ENCODE measurements at regions not wholly inside any gene's neighbourhood (a gene's known extent, or its start where the extent isn't known, plus 50 kb on each side); places are given as distances from the start of the nearest gene placed in this dataset.
A peak's percentile ranks its signal among the peaks of the same experiment; 100 is the strongest.

DNA sequence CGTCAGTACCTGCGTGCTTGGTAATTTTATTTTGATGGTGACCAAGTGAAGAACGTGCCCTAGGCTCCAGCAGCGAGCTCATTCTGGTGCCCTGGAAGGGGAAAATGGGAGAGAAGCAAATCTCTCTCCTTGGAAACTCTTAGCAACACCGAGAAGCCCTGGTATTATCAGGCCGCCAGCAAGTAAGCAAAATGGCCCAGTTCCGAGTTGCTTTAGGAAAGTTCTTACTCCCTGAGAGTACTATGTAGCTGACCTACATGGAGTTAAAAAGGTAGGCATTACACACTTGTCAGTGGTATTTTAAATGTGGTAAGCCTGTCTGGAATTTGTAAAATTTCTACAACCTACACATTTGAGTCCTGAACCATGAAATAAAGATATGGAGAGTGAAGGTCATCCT lies 146.4 kb downstream of the CPEB2 start:
- no peaks in the 10 kb centered on the region for H3K36me3 ChIP-seq

DNA sequence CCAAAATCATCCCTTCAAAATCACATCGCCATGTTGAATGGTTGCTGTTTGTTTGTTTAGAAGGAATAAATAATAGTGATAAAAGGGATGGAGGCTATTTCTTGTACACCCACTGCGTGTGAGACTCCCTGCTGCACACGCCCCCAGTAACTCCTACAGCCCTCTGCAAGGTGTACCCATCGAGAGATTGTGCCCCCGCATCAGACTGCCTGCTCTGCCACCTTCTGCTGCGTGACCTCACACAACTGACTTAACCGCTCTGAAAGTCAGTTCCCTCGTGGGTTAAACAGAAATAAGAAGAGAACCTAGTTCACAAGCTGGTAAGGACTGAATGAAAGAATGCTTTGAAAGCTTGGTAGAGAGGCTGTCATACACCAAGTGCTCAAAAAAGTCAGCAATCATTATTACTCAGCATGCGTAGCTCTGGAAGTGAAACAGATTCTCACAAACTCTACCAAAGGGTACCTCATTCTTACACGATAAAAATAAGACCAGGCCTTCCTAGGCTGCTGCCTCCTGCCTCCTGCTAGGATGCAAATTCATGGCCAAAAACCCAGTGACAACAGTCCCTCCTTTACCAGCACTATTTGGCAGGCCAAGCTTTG lies 147.1 kb downstream of the CPEB2 start:
- Histone ChIP-seq H3K4me2 (peak overlapping the region; percentile 42; the same call in 1 of the 2 replicates), H3K27me3 (no peaks in the 10 kb centered on the region), H3K36me3 (no peaks in the 10 kb centered on the region), H3K27ac (no peak overlapping the region), H3K9ac (no peak overlapping the region), H3K4me1 (peaks cover 12% of the 10 kb centered on the region), H4K20me1 (no peaks in the 10 kb centered on the region), H3K9me3 (no peaks in the 10 kb centered on the region), H3K4me3 (no peak overlapping the region)
- TF ChIP-seq Cebpa-rat (IDR thresholded peaks at IDR 0.05), result no peak

More for the DNA sequence above, 146.4 kb downstream of the CPEB2 start:
- Histone ChIP-seq H3K27ac (no peak overlapping the region), H3K9me3 (no peaks in the 10 kb centered on the region), H3K4me1 (peaks cover 12% of the 10 kb centered on the region), H3K4me2 (no peak overlapping the region), H4K20me1 (no peaks in the 10 kb centered on the region), H3K9ac (no peak overlapping the region), H3K4me3 (no peak overlapping the region), H3K27me3 (no peaks in the 10 kb centered on the region)
- TF ChIP-seq Cebpa-rat (IDR thresholded peaks at IDR 0.05), result no peak

DNA sequence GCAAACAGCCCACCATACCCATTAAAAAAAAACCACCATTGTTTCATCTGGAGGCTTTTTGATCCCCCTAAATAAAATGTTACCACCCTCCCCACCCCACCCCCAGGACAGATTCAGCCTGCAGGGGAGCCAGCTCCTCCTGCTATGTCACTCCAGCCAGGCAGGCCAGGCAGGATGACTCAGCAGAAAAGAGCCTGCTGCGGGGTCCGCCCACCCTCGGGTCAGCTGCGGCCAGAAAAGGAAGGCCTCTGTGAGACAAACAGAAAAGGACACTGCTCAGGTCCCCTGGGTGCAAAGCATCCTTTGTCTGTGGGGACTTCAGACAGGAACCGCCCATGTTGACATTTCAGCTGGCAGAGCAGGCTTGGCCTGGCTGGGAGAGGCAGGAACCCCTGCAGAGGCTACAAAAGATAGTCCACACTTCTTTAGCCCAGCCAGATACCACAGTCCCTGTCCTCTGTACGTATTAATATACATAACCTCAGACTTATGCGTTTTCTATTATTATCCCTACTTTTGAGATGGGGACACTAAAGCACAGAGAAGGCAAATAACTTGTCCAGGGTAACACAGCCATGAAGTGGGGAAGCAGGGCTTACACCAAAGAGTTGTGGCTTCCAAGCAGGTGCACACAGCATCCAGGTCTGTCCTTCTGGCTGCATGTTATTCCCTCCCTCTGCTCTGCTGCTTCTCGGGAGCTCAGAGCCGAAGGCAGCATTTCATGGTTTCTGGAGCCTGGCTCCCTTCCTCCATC lies 147.7 kb downstream of the CPEB2 start:
- Histone ChIP-seq H3K9me3 (no peaks in the 10 kb centered on the region), H4K20me1 (no peaks in the 10 kb centered on the region), H3K4me1 (peaks cover 12% of the 10 kb centered on the region), H3K9ac (no peak overlapping the region), H3K4me3 (no peak overlapping the region), H3K27ac (no peak overlapping the region), H3K27me3 (no peaks in the 10 kb centered on the region), H3K4me2 (peak overlapping the region; percentile 42), H3K36me3 (no peaks in the 10 kb centered on the region)
- TF ChIP-seq Cebpa-rat (IDR thresholded peaks at IDR 0.05), result no peak

DNA sequence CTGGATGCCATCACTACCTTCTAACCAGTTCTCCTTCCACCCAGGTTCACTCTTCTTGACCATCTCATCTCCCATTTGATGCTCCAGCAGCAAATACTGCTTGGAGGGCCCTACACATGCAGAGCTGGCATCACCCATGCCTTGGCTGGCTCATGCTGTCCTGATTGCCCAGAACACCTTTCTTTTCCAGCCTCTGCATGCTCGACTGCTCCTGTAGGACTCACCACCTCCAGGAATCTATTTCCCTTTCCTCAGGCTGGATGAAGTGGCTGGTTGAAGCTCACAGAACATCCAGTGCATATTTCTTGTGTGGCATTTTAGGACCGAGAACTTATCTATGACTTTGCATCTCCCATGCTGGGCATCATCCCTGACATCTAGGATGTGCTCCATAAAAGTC lies 148.3 kb downstream of the CPEB2 start:
- TF ChIP-seq Cebpa-rat (IDR thresholded peaks at IDR 0.05), result no peak
- Histone ChIP-seq H3K4me3 (no peak overlapping the region), H3K27me3 (no peaks in the 10 kb centered on the region), H3K9ac (no peak overlapping the region), H3K4me1 (peaks cover 12% of the 10 kb centered on the region), H3K27ac (no peak overlapping the region), H4K20me1 (no peaks in the 10 kb centered on the region), H3K4me2 (peak overlapping the region; percentile 42; the same call in 1 of the 2 replicates), H3K9me3 (no peaks in the 10 kb centered on the region), H3K36me3 (no peaks in the 10 kb centered on the region)

DNA sequence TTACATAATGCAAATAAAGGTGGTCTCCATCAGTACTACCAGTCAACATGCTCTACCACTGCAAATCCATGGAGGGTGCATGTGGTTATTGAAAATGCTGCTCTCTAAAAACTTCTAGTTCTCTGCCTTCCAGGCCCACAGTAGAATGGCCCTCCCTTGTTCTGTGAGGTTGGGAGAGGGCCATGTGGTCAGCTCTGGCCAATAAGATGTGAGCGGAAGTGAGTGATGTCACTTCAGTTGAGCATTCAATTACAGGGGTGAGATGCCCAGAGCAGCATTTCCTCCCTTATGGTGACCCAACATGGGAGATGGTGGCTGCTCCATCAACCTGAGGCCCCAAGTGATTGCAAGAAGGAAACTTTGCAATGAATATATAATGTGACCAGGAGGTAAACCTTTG lies 148.8 kb downstream of the CPEB2 start:
- Histone ChIP-seq H3K27ac (no peak overlapping the region), H3K9ac (no peak overlapping the region), H3K4me3 (no peak overlapping the region), H3K27me3 (no peaks in the 10 kb centered on the region), H3K4me1 (peaks cover 12% of the 10 kb centered on the region), H3K9me3 (no peaks in the 10 kb centered on the region), H3K36me3 (no peaks in the 10 kb centered on the region), H3K4me2 (no peak overlapping the region), H4K20me1 (no peaks in the 10 kb centered on the region)
- TF ChIP-seq Cebpa-rat (IDR thresholded peaks at IDR 0.05), result no peak

DNA sequence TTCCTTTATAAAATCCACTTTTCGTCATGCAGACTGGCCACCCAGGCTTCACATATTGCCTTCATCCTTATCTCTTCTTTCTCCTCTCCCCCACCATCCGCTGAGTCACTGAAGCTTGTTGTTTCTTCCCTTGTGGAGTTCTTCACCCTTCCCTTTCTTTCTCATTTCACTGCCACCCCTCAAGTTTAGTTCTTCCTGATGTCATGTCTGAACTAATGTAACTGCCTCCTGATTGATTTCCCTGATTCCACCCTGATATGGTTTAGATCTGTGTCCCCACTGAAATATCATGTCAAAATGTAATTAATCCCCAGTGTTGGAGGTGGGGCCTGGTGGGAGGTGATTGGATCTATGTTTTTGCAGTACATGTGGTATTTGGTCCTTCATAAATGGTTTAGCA lies 151.4 kb downstream of the CPEB2 start:
- Histone ChIP-seq H3K4me2 (no peak overlapping the region), H3K4me3 (no peak overlapping the region), H3K27me3 (no peaks in the 10 kb centered on the region), H3K9ac (no peak overlapping the region), H3K4me1 (peaks cover 12% of the 10 kb centered on the region), H3K36me3 (no peaks in the 10 kb centered on the region), H3K9me3 (no peaks in the 10 kb centered on the region), H3K27ac (no peak overlapping the region), H4K20me1 (no peaks in the 10 kb centered on the region)
- no peak for TF ChIP-seq Cebpa-rat (IDR thresholded peaks at IDR 0.05)

DNA sequence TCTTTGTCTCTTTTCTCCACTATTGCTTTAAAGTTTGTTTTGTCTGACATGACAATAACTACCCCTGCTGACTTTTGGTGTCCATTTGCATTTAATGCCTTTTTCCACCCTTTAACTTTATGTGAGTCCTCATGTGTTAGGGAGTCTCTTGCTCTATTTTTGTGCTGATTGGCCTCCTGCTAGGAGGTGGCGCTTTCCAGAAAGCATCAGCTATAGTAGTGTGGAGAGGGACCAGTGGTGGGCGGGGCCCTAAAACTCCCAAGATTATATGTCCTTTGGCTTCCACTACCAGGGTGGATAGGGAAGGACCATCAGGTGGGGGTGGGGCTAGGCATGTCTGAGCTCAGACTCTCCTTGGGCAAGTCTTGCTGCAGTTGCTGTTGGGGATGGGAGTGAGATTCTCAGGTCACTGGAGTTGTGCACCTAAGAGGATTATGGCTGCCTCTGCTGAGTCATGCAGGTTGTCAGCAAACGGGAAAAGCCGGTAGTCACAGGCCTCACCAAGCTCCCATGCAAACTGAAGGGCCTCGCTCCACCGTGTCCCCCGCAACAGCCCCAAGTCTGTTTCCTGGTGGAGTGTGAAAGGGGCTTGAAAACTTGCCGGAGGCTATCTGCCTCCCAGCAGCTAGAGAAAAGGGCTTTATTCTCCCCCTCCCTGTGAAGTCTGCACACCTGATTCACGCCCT lies 156.3 kb downstream of the CPEB2 start:
- Histone ChIP-seq H3K4me2 (no peak overlapping the region), H3K27ac (no peak overlapping the region), H3K9ac (no peak overlapping the region), H3K36me3 (no peaks in the 10 kb centered on the region), H3K27me3 (no peaks in the 10 kb centered on the region), H4K20me1 (no peaks in the 10 kb centered on the region), H3K4me3 (no peak overlapping the region), H3K4me1 (no peaks in the 10 kb centered on the region), H3K9me3 (no peaks in the 10 kb centered on the region)
- no peak for TF ChIP-seq Cebpa-rat (IDR thresholded peaks at IDR 0.05)

DNA sequence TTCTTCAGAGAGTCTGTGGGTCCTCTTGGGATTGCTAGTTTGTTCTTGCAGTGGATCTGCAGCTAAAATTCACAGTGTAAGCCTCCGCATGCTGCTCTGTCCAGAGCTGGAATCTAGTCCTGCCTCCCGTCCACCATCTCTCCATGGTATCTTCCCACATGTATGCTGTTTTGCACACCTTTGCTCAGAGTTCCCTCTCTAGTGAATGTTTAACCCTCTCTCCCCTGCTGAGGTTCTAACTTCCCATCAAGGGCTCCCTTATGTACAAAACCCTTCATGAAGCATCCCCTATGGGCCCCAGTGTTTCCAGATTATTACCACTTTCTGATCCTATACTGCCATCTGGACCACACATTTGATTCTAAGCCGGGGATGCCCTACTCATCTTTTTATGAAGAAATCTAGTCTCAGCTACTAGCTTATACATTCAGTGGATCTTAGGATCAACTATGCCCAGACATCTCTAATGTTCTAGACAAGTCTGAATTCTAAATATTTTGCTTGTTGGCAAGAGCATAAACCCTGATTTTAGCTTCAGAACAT lies 157.3 kb downstream of the CPEB2 start:
- no peak overlapping the region for H3K27ac ChIP-seq
- H3K9me3 ChIP-seq, result no peaks in the 10 kb centered on the region
- no peaks in the 10 kb centered on the region for H3K36me3 ChIP-seq
- no peak for TF ChIP-seq Cebpa-rat (IDR thresholded peaks at IDR 0.05)
- no peak overlapping the region for H3K9ac ChIP-seq
- H3K4me3 ChIP-seq, result no peak overlapping the region
- H3K4me1 ChIP-seq, result no peaks in the 10 kb centered on the region
- no peaks in the 10 kb centered on the region for H3K27me3 ChIP-seq
- no peaks in the 10 kb centered on the region for H4K20me1 ChIP-seq
- H3K4me2 ChIP-seq, result no peak overlapping the region

DNA sequence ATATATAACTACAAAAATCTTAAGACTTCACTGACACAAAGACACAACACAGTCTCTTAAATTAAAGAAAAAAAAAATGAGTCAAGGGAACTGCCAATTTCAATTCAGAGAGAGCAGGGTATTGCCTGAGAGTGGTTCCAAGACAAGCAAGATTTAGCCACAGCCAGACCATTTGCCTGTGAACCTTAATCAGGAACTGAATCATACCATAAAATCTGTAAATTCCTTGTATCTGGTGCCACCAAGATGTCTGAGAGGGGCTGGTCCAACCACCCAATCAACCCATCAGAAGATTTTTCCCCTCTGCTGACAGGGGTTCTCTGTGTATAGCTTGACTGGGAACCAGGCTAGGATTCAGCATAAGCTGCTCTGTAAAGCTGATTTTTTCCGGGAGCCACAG lies 159.2 kb downstream of the CPEB2 start:
- no peak for TF ChIP-seq Cebpa-rat (IDR thresholded peaks at IDR 0.05)

DNA sequence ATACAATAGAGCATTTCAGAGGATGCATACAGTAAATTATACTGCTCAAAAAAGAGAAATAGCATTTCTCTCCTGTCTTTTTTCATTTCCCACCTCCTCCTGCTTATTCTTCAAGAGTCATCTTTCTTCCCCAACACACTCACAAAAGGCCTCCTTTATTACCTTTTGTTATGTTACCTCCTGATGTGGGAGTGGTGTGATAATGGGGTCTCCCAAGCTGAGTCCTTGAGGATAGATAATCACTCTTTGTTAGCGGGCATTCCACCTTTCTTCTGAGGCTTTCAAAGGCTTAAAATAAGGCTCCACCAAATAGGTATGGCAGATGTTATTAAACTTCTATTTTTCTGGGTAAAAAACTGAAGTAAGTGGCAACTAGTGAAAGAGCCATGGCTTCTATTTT lies 159.8 kb downstream of the CPEB2 start:
- no peaks in the 10 kb centered on the region for H3K4me1 ChIP-seq
- H3K36me3 ChIP-seq, result no peaks in the 10 kb centered on the region
- no peak for TF ChIP-seq Cebpa-rat (IDR thresholded peaks at IDR 0.05)
- no peak overlapping the region for H3K4me2 ChIP-seq
- H3K9me3 ChIP-seq, result no peaks in the 10 kb centered on the region
- no peak overlapping the region for H3K27ac ChIP-seq
- H3K9ac ChIP-seq, result no peak overlapping the region
- H4K20me1 ChIP-seq, result no peaks in the 10 kb centered on the region
- H3K27me3 ChIP-seq, result no peaks in the 10 kb centered on the region
- H3K4me3 ChIP-seq, result no peak overlapping the region

More for the DNA sequence above, 159.2 kb downstream of the CPEB2 start:
- Histone ChIP-seq H3K27ac (no peak overlapping the region), H3K9me3 (no peaks in the 10 kb centered on the region), H3K9ac (no peak overlapping the region), H3K4me1 (no peaks in the 10 kb centered on the region), H4K20me1 (no peaks in the 10 kb centered on the region), H3K27me3 (no peaks in the 10 kb centered on the region), H3K4me2 (no peak overlapping the region), H3K36me3 (no peaks in the 10 kb centered on the region), H3K4me3 (no peak overlapping the region)
